ENCODE measurements at regions not wholly inside any gene's neighbourhood (a gene's known extent, or its start where the extent isn't known, plus 50 kb on each side); places are given as distances from the start of the nearest gene placed in this dataset.
"Not testable (repeated sequence)": the region's sequence is repeated elsewhere in the genome, so short reads cannot be mapped to it uniquely, and the experiment has no call there.

DNA sequence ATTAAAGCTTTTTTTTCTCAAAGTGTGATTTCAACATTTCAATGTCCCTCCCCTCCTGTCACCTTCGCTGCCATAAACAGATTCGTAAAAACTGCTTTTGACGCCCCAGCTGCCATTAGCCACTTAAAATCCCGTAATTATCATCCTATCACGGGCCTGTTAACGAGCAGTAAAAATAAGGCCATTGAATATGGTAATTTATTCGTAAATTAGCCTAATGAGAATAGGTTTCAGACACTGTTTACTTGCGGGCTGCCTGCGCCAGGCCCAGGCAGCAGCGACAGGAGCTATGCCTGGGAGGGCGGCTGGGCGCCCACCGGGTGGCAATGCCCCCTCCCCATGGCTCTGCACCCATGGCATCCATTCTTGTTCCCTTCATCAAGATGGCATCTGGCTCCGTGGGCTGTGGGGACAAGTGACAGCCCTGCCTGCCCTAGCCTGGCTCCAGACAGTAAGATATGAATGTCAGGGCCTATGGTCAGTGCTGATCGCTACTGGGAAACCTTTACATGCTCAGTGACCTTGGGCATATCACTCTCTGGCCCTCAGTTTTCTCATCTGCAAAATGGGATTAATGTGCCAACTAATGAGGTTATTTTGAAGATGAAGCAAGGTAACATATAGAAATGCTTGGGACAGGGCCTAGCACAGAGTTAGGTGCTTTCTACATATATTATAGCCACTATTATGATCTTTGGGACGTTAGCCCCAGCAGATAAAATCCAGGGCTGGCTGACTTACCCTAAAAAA lies 500.8 kb downstream of the MN1 start:
- no peak for DNase-seq

GRCh38 chr22:27302501-27302900 lies 499.1 kb downstream of the MN1 start:
- DNase-seq = no peak

GRCh38 chr22:27303718-27304117 lies 497.8 kb downstream of the MN1 start:
- DNase-seq = no peak

- DNase-seq = no peak
Observed at GRCh38 chr22:27306771-27307170, 494.8 kb downstream of the MN1 start.

- no peak for DNase-seq
Observed at GRCh38 chr22:27307545-27308247, 493.9 kb downstream of the MN1 start.

DNA sequence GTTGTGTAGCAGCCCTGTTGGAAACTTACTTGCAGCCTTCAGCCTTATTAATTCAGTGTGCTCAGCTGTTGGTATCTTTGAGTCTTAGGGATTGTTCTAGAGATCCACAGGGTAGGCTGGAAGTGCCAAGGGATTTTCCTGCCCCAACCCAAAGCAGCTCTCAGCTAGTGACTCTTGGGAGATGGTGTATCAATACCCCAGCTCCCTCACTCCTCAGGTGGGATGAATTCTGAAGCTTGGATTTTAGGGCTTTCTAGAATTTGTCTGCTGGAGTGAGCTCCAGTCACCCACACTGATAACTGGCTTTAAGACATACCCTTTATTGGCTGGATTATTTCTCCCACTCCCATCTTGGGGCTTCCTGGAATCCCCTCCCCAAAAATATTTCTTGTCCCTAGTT lies 493.0 kb downstream of the MN1 start:
- DNase-seq = no peak

- no peak for DNase-seq
Observed at GRCh38 chr22:27309697-27310096, 491.9 kb downstream of the MN1 start.

DNA sequence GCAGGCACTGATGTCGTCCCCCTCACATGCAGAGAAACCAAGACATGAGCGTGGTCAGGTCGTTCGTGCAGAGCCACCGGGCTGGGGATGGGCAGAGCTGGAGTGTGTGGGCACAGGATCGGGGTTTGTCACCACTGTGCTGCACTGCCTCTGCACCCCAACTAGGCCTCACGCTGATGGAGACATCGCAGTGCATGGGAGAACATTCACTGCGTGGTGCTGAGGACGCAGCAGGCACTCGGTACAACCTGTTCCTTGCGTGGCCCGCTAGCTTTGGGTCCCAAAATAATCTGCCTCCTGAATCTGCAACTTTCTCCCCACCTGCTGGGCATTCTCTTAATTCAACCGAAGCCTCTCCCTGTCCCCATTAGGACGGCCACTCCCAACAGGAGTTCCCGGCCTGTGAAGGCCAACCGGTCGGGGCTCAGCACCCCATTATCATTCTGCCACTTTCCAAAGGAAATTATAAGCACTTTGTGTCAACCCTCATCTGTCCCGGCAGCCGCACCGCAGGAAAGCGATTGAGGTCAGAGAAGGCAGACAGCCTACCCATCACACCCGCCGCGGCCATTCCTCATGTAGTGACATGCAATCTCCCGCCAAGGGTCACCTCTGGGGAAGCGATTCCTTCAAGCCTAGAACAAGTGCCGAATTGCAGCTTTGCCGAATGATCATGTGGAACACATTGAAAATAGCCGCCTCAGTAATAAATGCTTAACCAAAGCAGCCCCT lies 490.4 kb downstream of the MN1 start:
- no peak for DNase-seq

DNA sequence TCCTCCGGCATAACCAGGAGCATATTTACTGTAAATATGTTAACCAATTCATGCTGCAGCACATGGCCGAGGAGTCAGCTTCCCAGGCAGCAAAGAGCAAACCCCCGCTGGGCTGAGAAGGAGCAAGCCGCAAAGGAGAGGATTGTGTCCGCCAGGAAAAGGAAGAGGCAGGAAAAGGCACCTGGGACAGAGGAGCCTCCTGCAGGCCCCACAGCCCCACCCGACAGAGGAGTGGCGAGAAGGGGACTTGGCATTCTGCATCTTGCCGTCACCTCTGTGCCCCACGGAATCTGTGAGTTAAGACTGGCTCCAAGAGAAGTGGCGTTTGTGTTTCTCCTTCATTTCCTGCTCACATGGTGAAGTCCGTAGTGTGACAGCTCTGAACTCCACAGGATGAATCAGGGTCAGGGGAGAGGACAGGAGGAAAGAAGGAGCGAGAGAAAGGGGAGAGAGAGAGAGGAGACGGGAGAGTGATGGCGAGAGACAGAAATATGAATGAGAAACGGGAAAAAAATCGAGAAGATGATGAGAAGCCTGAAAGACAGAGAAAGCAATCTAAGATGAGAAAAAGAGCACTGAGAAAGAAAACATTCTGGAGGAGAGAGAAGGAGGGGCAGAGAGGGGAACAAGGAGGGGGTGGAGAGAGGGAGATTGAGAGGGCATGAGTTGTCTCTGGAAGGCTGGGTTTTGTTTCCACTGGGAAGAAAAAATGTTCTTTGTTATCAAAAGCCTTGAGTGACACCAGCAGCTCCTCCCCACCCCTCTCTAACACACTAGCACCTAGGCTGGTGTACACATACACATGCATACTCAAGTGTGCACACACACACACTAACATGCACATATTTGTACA lies 489.6 kb downstream of the MN1 start:
- no peak for DNase-seq

DNA sequence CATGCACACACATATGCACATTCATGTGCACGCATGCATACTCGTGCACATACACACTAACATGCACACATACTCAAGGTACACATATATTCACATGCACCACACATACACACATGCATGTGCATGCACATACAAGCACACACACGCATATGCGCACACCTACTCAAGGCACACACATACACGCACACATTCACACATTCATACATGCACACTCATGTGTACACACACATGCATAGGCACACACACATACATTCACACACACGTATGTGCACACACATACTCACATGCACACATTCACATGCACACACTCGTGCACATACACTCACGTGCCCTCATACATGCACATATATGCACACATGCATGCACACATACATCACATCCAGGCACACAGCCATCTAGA lies 489.0 kb downstream of the MN1 start:
- no peak for DNase-seq

- no peak for DNase-seq
Observed at GRCh38 chr22:27312966-27313855, 488.3 kb downstream of the MN1 start.

GRCh38 chr22:27314276-27314807 lies 487.2 kb downstream of the MN1 start:
- DNase-seq = no peak

- no peak for DNase-seq
Observed at GRCh38 chr22:27315833-27316232, 485.7 kb downstream of the MN1 start.

- no peak for DNase-seq
Observed at GRCh38 chr22:27317096-27317495, 484.5 kb downstream of the MN1 start.

GRCh38 chr22:27317971-27318428 lies 483.6 kb downstream of the MN1 start:
- peak; percentile 43 for DNase-seq

DNA sequence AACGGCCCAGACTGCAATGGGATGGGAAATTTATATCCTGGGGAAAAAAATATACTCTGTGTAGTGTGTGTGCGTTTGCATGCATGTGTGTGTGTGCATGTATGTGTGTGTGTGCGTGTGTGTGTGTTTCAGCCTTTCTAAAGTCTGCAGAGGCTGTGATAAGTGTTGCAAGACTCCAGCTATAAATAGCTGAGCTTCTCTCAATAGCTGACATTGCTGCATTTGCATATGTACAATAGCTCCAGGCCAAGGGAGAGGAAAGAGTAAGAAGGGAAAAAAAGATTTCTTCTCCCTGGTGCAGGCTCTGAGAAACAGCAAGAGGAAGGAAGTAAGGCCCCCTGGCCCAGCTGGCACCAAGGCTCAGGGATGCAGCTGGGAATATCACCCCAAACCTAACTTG lies 483.0 kb downstream of the MN1 start:
- peak; percentile 36 for DNase-seq

GRCh38 chr22:27323661-27324060 lies 477.9 kb downstream of the MN1 start:
- DNase-seq = no peak

GRCh38 chr22:27324908-27325307 lies 476.6 kb downstream of the MN1 start:
- DNase-seq = not testable (repeated sequence)

DNA sequence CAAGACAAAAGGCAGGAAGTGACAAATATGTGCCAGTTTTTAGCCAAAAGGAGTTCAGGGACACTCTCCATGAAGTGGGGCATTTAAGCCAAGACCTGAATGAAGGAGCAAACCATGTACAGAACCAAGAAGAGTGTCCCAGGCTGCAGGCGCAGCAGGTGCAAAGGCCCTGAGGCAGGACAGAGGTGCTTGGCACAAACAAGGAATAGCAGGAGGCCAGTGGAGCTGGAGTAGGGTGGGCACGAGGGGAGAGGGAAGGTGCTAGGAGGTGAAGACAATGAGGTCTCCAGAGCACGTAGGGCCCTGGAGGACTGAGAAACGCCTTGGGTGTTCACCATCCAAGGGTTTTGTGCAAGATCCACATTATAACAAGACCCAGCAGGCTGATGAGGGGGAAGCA lies 474.1 kb downstream of the MN1 start:
- no peak for DNase-seq

GRCh38 chr22:27327981-27328721 lies 473.4 kb downstream of the MN1 start:
- DNase-seq = no peak

Data from kidney glomerular epithelial cell (primary cell).